ENCODE measurements at regions not wholly inside any gene's neighbourhood (a gene's known extent, or its start where the extent isn't known, plus 50 kb on each side); places are given as distances from the start of the nearest gene placed in this dataset.

- TF ChIP-seq ELF4 (IDR thresholded peaks at IDR 0.05): no peak
- TF ChIP-seq SUZ12 (IDR thresholded peaks at IDR 0.05): no peak
- TF ChIP-seq NFRKB (IDR thresholded peaks at IDR 0.05): no peak
- no peak for TF ChIP-seq FOXM1 (IDR thresholded peaks at IDR 0.05; ENCODE audit: borderline replicate concordance)
- TF ChIP-seq FOXK2 (IDR thresholded peaks at IDR 0.05): no peak
- TF ChIP-seq SP1 (IDR thresholded peaks at IDR 0.05): no peak
- no peak for TF ChIP-seq HDGF (IDR thresholded peaks at IDR 0.05; ENCODE audit: borderline replicate concordance)
- TF ChIP-seq BHLHE40 (IDR thresholded peaks at IDR 0.05; ENCODE audit: borderline replicate concordance): no peak
- no peak for TF ChIP-seq TARDBP (IDR thresholded peaks at IDR 0.05)
- TF ChIP-seq LEF1 (IDR thresholded peaks at IDR 0.05; ENCODE audit: borderline replicate concordance): no peak
- TF ChIP-seq FOXA1 (IDR thresholded peaks at IDR 0.05): no peak
- no peak for TF ChIP-seq ARNT (IDR thresholded peaks at IDR 0.05)
- TF ChIP-seq PKNOX1 (IDR thresholded peaks at IDR 0.05): no peak
- no peak for TF ChIP-seq CTBP1 (IDR thresholded peaks at IDR 0.05; ENCODE audit: borderline replicate concordance)
Measured at GRCh38 chr16:55057866-55058265, 127.2 kb downstream of the IRX5 start.

Data from HEK293T (cell line).